ENCODE measurements at regions not wholly inside any gene's neighbourhood (a gene's known extent, or its start where the extent isn't known, plus 50 kb on each side); places are given as distances from the start of the nearest gene placed in this dataset.

DNA sequence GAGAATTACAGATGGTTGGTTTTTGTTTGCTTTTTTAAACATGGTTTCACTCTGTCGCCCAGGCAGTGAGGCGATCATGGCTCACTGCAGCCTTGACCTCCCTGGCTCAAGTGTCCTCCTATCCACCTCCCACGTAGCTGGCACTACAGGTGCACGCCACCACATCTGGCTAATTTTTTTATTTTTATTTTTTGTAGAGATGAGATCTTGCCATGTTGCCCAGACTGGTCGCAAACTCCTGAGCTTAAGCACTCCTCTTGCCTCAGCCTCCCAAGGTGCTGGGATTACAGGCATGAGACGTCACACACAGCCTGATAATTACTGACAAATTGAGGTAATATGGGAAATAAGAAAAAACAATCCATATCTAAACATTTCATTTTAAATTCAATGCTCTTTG lies 110.5 kb upstream of the ZSWIM2 start:
- 94% methylated on average over 6 of the region's 6 CpGs for WGBS
- H3K27ac ChIP-seq (ENCODE audit: low read depth in 1 of 2, low read length in 1 of 2), result no peak overlapping the region
- peaks cover 0 to 11% of the 10 kb centered on the region in 2 donors for H3K9me3 ChIP-seq (ENCODE audit: control insufficient read depth in 2 of 2, insufficient read depth in 1 of 2, low read length in 1 of 2)

DNA sequence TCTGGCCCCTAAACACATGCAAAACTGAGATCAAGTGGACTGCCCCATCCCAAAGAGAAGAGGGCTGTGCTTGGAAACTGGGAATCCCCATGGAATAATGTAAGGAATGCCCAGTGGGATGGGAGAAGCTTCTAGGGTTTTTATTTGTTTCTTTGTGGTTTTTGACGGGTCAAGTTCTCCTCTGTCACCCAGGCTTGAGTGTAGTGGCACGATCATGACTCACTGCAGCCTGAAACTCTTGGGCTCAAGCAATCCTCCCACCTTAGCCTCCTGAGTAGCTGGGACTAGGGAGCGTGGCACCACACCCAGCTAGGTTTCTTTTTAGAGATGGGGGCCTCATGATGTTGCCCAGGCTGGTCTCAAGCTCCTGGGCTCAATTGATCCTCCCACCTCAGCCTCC lies 101.7 kb upstream of the ZSWIM2 start:
- H3K4me1 ChIP-seq (ENCODE audit: control insufficient read depth in 2 of 2, insufficient read depth in 2 of 2, low read length in 2 of 2), result no peaks in the 10 kb centered on the region
- no peak overlapping the region for H3K27ac ChIP-seq (ENCODE audit: low read depth in 1 of 2, low read length in 1 of 2)
- H3K9me3 ChIP-seq (ENCODE audit: control insufficient read depth in 2 of 2, insufficient read depth in 1 of 2, low read length in 1 of 2), result no peaks in the 10 kb centered on the region
- no peaks in the 10 kb centered on the region for H3K36me3 ChIP-seq (ENCODE audit: control insufficient read depth in 2 of 2, insufficient read depth in 2 of 2, low read length in 1 of 2)
- no peak for DNase-seq (ENCODE audit: low read depth in 6 of 9, low spot score in 9 of 9)
- 93% methylated on average over 3 of the region's 3 CpGs for WGBS
- H3K4me3 ChIP-seq (ENCODE audit: low read length in 2 of 2), result no peak overlapping the region
- no peaks in the 10 kb centered on the region for H3K27me3 ChIP-seq (ENCODE audit: control insufficient read depth in 2 of 2, insufficient read depth in 1 of 2, low read length in 1 of 2)

More for the DNA sequence above, 110.5 kb upstream of the ZSWIM2 start:
- Histone ChIP-seq H3K4me3 (ENCODE audit: low read length in 2 of 2) (no peak overlapping the region), H3K36me3 (ENCODE audit: control insufficient read depth in 2 of 2, insufficient read depth in 2 of 2, low read length in 1 of 2) (no peaks in the 10 kb centered on the region), H3K4me1 (ENCODE audit: control insufficient read depth in 2 of 2, insufficient read depth in 2 of 2, low read length in 2 of 2) (no peaks in the 10 kb centered on the region), H3K27me3 (ENCODE audit: control insufficient read depth in 2 of 2, insufficient read depth in 1 of 2, low read length in 1 of 2) (no peaks in the 10 kb centered on the region)
- DNase-seq (ENCODE audit: low read depth in 6 of 9, low spot score in 9 of 9), result no peak

DNA sequence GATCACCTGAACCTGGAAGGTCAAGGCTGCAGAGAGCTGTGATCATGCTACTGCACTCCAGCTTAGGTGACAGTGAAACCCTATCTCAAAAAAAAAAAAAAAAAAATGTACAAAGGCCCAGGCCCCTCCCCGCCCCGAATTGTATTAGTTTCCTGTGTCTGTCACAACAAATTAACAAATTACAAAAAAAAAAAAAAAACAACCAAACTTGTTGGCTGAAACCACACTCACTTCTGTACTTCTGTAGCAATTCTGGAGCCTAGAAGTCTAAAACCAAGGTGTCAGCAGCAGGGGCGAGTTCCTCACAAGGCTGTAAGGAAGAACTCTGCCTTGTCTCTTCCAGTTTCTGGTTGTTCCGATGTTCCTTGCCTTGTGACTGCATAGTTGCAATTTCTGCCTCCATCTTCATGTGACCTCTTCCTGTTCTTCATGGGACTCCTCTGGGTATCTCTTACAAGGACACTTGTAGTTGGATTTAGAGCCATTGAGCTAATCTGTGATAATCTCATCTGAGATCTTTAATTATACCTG lies 100.8 kb upstream of the ZSWIM2 start:
- H3K9me3 ChIP-seq (ENCODE audit: control insufficient read depth in 2 of 2, insufficient read depth in 1 of 2, low read length in 1 of 2), result no peaks in the 10 kb centered on the region
- no peaks in the 10 kb centered on the region for H3K36me3 ChIP-seq (ENCODE audit: control insufficient read depth in 2 of 2, insufficient read depth in 2 of 2, low read length in 1 of 2)
- no peak for DNase-seq (ENCODE audit: low read depth in 6 of 9, low spot score in 9 of 9)
- no peaks in the 10 kb centered on the region for H3K4me1 ChIP-seq (ENCODE audit: control insufficient read depth in 2 of 2, insufficient read depth in 2 of 2, low read length in 2 of 2)
- WGBS, result 85% methylated on average over 4 of the region's 4 CpGs
- no peak overlapping the region for H3K27ac ChIP-seq (ENCODE audit: low read depth in 1 of 2, low read length in 1 of 2)
- H3K4me3 ChIP-seq (ENCODE audit: low read length in 2 of 2), result no peak overlapping the region
- H3K27me3 ChIP-seq (ENCODE audit: control insufficient read depth in 2 of 2, insufficient read depth in 1 of 2, low read length in 1 of 2), result no peaks in the 10 kb centered on the region

DNA sequence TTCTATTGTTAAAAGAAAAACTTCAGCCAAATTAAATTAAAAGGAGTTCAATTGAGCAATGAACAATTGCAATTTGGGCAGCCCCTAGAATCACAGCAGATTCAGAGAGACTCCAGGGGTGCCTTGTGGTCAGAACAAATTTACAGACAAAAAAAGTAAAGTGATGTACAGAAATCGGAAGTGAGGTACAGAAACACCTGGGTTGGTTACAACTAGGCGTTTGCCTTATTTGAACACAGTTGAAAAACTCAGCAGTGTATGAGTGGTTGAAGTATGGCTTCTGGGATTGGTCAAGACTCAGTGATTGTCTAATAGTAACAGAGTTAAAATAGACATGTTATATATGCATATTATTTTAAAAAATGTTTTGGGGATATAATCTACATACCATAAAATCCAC lies 98.5 kb upstream of the ZSWIM2 start:
- H3K9me3 ChIP-seq (ENCODE audit: control insufficient read depth in 2 of 2, insufficient read depth in 1 of 2, low read length in 1 of 2), result no peaks in the 10 kb centered on the region
- no peaks in the 10 kb centered on the region for H3K4me1 ChIP-seq (ENCODE audit: control insufficient read depth in 2 of 2, insufficient read depth in 2 of 2, low read length in 2 of 2)
- H3K27ac ChIP-seq (ENCODE audit: low read depth in 1 of 2, low read length in 1 of 2), result no peak overlapping the region
- no peaks in the 10 kb centered on the region for H3K36me3 ChIP-seq (ENCODE audit: control insufficient read depth in 2 of 2, insufficient read depth in 2 of 2, low read length in 1 of 2)
- no peaks in the 10 kb centered on the region for H3K27me3 ChIP-seq (ENCODE audit: control insufficient read depth in 2 of 2, insufficient read depth in 1 of 2, low read length in 1 of 2)
- no peak overlapping the region for H3K4me3 ChIP-seq (ENCODE audit: low read length in 2 of 2)
- no peak for DNase-seq (ENCODE audit: low read depth in 6 of 9, low spot score in 9 of 9)
- 98% methylated on average over 2 of the region's 2 CpGs for WGBS

DNA sequence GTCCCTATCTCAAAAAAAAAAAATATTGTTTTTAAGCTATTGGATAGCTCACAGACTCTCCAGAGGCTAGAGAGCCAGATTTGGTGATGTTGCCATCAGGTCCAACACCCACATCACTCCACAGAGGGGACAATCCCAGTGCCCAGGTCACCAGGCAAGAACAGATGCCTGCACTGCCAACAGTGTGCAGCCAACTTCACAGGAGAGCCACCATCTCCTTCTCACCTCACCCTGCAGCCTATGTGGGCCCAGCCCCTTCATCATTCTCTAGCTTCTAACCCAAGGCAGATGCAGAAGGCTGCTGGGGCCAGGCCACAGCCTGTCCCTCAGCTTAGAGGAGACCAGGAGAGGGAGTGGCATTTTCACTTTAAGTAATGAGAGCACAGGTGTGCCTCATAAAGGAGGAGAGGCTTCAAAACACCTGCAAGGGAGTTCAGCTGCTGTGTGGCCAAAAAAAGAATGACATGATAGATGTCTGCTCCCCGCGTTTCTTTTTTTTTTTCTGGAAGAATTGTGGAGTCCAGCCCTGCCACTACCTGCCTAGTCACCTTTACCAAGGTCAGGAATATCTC lies 98.0 kb upstream of the ZSWIM2 start:
- no peak for DNase-seq (ENCODE audit: low read depth in 6 of 9, low spot score in 9 of 9)
- H3K4me3 ChIP-seq (ENCODE audit: low read length in 2 of 2), result no peak overlapping the region
- H3K36me3 ChIP-seq (ENCODE audit: control insufficient read depth in 2 of 2, insufficient read depth in 2 of 2, low read length in 1 of 2), result no peaks in the 10 kb centered on the region
- no peaks in the 10 kb centered on the region for H3K4me1 ChIP-seq (ENCODE audit: control insufficient read depth in 2 of 2, insufficient read depth in 2 of 2, low read length in 2 of 2)
- no peaks in the 10 kb centered on the region for H3K27me3 ChIP-seq (ENCODE audit: control insufficient read depth in 2 of 2, insufficient read depth in 1 of 2, low read length in 1 of 2)
- 95% methylated on average over 2 of the region's 2 CpGs for WGBS
- no peaks in the 10 kb centered on the region for H3K9me3 ChIP-seq (ENCODE audit: control insufficient read depth in 2 of 2, insufficient read depth in 1 of 2, low read length in 1 of 2)
- H3K27ac ChIP-seq (ENCODE audit: low read depth in 1 of 2, low read length in 1 of 2), result no peak overlapping the region

DNA sequence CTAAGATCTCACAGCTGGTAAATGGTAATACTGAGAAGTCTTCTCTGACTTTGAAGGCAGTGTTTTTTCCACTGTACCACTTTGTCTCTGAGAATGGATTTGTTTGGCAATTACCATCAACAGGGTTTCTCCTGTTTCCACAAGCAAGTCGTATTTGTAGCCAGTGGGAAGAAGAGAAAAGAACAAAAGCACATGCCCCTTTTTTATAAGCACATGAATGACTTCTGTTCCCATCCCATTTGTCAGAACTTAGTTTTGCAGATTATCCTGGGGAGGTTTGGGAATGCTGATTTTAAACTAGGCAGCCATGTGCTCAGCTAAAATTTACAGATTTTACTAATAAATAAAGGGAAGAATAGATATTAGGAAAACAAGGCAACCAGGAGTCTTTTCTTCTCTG lies 92.9 kb upstream of the ZSWIM2 start:
- no peaks in the 10 kb centered on the region for H3K36me3 ChIP-seq (ENCODE audit: control insufficient read depth in 2 of 2, insufficient read depth in 2 of 2, low read length in 1 of 2)
- WGBS, result 87% methylated on average over 1 of the region's 1 CpG
- no peaks in the 10 kb centered on the region for H3K27me3 ChIP-seq (ENCODE audit: control insufficient read depth in 2 of 2, insufficient read depth in 1 of 2, low read length in 1 of 2)
- DNase-seq (ENCODE audit: low read depth in 6 of 9, low spot score in 9 of 9), result no peak
- no peaks in the 10 kb centered on the region for H3K9me3 ChIP-seq (ENCODE audit: control insufficient read depth in 2 of 2, insufficient read depth in 1 of 2, low read length in 1 of 2)
- H3K4me1 ChIP-seq (ENCODE audit: control insufficient read depth in 2 of 2, insufficient read depth in 2 of 2, low read length in 2 of 2), result no peaks in the 10 kb centered on the region
- no peak overlapping the region for H3K27ac ChIP-seq (ENCODE audit: low read depth in 1 of 2, low read length in 1 of 2)
- no peak overlapping the region for H3K4me3 ChIP-seq (ENCODE audit: low read length in 2 of 2)

DNA sequence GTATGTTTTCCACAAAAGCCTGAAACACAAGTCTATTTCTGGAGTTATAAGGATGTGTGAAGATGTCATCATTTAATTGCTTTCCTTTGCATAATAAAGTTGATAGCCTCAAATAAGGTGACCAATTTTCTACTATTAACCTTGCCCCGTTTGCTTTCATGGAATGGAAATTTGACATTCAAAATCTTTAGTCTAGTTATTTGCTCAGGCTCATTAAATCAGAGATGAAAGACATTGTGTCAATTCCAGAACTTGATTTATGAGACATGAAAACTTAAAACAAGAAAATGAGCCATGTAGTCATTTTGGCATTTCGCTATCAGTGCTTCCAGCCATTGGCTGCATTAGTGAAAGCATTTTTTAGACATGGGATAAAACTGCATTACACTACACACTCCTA lies 91.5 kb upstream of the ZSWIM2 start:
- no peaks in the 10 kb centered on the region for H3K27me3 ChIP-seq (ENCODE audit: control insufficient read depth in 2 of 2, insufficient read depth in 1 of 2, low read length in 1 of 2)
- no peak overlapping the region for H3K4me3 ChIP-seq (ENCODE audit: low read length in 2 of 2)
- H3K27ac ChIP-seq (ENCODE audit: low read depth in 1 of 2, low read length in 1 of 2), result no peak overlapping the region
- DNase-seq (ENCODE audit: low read depth in 6 of 9, low spot score in 9 of 9), result no peak
- no peaks in the 10 kb centered on the region for H3K4me1 ChIP-seq (ENCODE audit: control insufficient read depth in 2 of 2, insufficient read depth in 2 of 2, low read length in 2 of 2)
- no peaks in the 10 kb centered on the region for H3K9me3 ChIP-seq (ENCODE audit: control insufficient read depth in 2 of 2, insufficient read depth in 1 of 2, low read length in 1 of 2)
- no peaks in the 10 kb centered on the region for H3K36me3 ChIP-seq (ENCODE audit: control insufficient read depth in 2 of 2, insufficient read depth in 2 of 2, low read length in 1 of 2)
- WGBS, result 93% methylated on average over 2 of the region's 2 CpGs

DNA sequence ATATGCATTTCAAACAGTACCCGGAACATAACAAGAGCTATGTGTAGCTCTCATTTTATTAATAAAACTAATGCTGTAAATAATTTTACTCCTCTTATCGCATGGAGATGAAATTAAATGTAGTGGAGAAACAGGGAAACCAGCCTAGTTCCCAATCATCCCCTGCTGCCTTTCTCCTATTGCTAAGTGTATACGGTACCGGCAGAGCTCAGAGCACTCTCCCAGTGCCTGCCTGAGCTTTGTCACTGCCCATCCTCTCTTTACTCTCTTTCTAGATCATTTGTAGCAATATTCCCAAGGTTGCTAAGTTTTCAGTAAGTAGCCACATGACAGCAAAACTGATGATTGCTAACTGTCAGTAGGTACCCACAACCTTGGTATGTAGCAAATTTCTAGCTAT lies 85.5 kb upstream of the ZSWIM2 start:
- Histone ChIP-seq H3K4me3 (ENCODE audit: low read length in 2 of 2) (no peak overlapping the region), H3K36me3 (ENCODE audit: control insufficient read depth in 2 of 2, insufficient read depth in 2 of 2, low read length in 1 of 2) (no peaks in the 10 kb centered on the region), H3K27me3 (ENCODE audit: control insufficient read depth in 2 of 2, insufficient read depth in 1 of 2, low read length in 1 of 2) (no peaks in the 10 kb centered on the region), H3K4me1 (ENCODE audit: control insufficient read depth in 2 of 2, insufficient read depth in 2 of 2, low read length in 2 of 2) (no peaks in the 10 kb centered on the region), H3K27ac (ENCODE audit: low read depth in 1 of 2, low read length in 1 of 2) (no peak overlapping the region), H3K9me3 (ENCODE audit: control insufficient read depth in 2 of 2, insufficient read depth in 1 of 2, low read length in 1 of 2) (no peaks in the 10 kb centered on the region)
- no peak for DNase-seq (ENCODE audit: low read depth in 6 of 9, low spot score in 9 of 9)
- 98% methylated on average over 4 of the region's 4 CpGs for WGBS

DNA sequence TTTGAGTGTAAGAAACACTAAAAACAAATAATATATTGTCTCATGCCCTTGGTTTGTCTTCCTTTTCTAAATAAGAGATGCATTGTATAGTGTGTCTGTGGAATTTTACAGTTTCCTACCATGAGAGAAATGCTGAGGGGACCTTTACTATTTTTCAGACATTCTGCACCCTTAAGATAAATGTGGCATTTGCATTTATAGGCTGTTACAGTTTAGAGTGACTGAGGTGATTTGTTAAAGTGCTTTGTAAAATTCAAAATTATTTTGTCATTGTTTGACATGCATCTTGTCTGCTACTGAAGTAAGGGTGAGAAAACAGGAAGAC lies 78.9 kb upstream of the ZSWIM2 start:
- no peak overlapping the region for H3K27ac ChIP-seq (ENCODE audit: low read depth in 1 of 2, low read length in 1 of 2)
- no peak overlapping the region for H3K4me3 ChIP-seq (ENCODE audit: low read length in 2 of 2)
- no peaks in the 10 kb centered on the region for H3K9me3 ChIP-seq (ENCODE audit: control insufficient read depth in 2 of 2, insufficient read depth in 1 of 2, low read length in 1 of 2)
- no peaks in the 10 kb centered on the region for H3K4me1 ChIP-seq (ENCODE audit: control insufficient read depth in 2 of 2, insufficient read depth in 2 of 2, low read length in 2 of 2)
- H3K27me3 ChIP-seq (ENCODE audit: control insufficient read depth in 2 of 2, insufficient read depth in 1 of 2, low read length in 1 of 2), result no peaks in the 10 kb centered on the region
- H3K36me3 ChIP-seq (ENCODE audit: control insufficient read depth in 2 of 2, insufficient read depth in 2 of 2, low read length in 1 of 2), result no peaks in the 10 kb centered on the region
- no peak for DNase-seq (ENCODE audit: low read depth in 6 of 9, low spot score in 9 of 9)

All from thymus (tissue), 11 donors.